Common myeloid progenitor, CD34-positive (primary cell): ENCODE measurements at regions not wholly inside any gene's neighbourhood (a gene's known extent, or its start where the extent isn't known, plus 50 kb on each side); places are given as distances from the start of the nearest gene placed in this dataset.
"Not testable (repeated sequence)": the region's sequence is repeated elsewhere in the genome, so short reads cannot be mapped to it uniquely, and the experiment has no call there.

ENCODE experiments used
- CTCF ChIA-PET: fragments of 350-600 bp; sonication (Branson Sonifier 250); formaldehyde crosslinking; loops from one replicate; lab custom pipeline; 2021; ENCODE audit warnings: antibody characterized with exemption; lab: Charles Lee
- POLR2A ChIA-PET: fragments of 350-600 bp; sonication (Branson Sonifier 250); formaldehyde crosslinking; loops from one replicate; lab custom pipeline; 2021; ENCODE audit warnings: antibody characterized with exemption; lab: Charles Lee
- DNase-seq, 3 donors: peaks; one replicate each; pipeline versions ENCODE4 v3.0.0 to v3.0.0-alpha.2; 2013
- H3K27ac ChIP-seq, 2 experiments: 1 replicate in 1 of 2; 2 replicates in 1 of 2; pipeline ENCODE4 v1.7.0; 2013; ENCODE audit warnings: inconsistent platforms in 2 of 2, low read length in 2 of 2, mild to moderate bottlenecking in 2 of 2, low read depth in 1 of 2, moderate library complexity in 1 of 2; ENCODE audit not compliant: severe bottlenecking in 2 of 2, insufficient read depth in 1 of 2, poor library complexity in 1 of 2
- H3K27me3 ChIP-seq, 5 experiments: replicated peaks in 2 of 5; 1 replicate in 3 of 5; 2 replicates in 2 of 5; pipeline versions ENCODE4 v1.6.1 to v1.7.0; 2013; ENCODE audit warnings: low read length in 4 of 5, mild to moderate bottlenecking in 2 of 5, moderate library complexity in 2 of 5, inconsistent platforms in 1 of 5; ENCODE audit not compliant: insufficient read depth in 5 of 5, control insufficient read depth in 4 of 5
- H3K36me3 ChIP-seq, 4 experiments: 1 replicate in 2 of 4; 2 replicates in 2 of 4; pipeline versions ENCODE4 v1.6.1 to v1.7.0; 2013; ENCODE audit warnings: low read length in 3 of 4, control low read depth in 1 of 4, mild to moderate bottlenecking in 1 of 4; ENCODE audit not compliant: control insufficient read depth in 4 of 4, insufficient read depth in 4 of 4
- H3K4me1 ChIP-seq, 4 experiments: 1 replicate in 3 of 4; 2 replicates in 1 of 4; pipeline versions ENCODE4 v1.6.1 to v1.7.1; 2013; ENCODE audit warnings: low read length in 3 of 4, mild to moderate bottlenecking in 3 of 4, control low read depth in 1 of 4, inconsistent platforms in 1 of 4, moderate library complexity in 1 of 4; ENCODE audit not compliant: control insufficient read depth in 4 of 4, insufficient read depth in 4 of 4; ENCODE audit errors: control extremely low read depth in 1 of 4
- H3K4me3 ChIP-seq, 7 experiments: 1 replicate in 4 of 7; 2 replicates in 3 of 7; pipeline versions ENCODE4 v1.5.1 to v1.7.0; 2013; ENCODE audit warnings: mild to moderate bottlenecking in 7 of 7, low read length in 6 of 7, moderate library complexity in 6 of 7, inconsistent platforms in 2 of 7, low read depth in 2 of 7, control low read depth in 1 of 7; ENCODE audit not compliant: insufficient read depth in 4 of 7, control insufficient read depth in 1 of 7; ENCODE audit errors: extremely low read depth in 1 of 7
- H3K9me3 ChIP-seq, 5 experiments: 1 replicate in 4 of 5; 2 replicates in 1 of 5; pipeline versions ENCODE4 v1.6.1 to v1.7.1; 2013; ENCODE audit warnings: low read length in 4 of 5, mild to moderate bottlenecking in 2 of 5, inconsistent platforms in 1 of 5, low read depth in 1 of 5, moderate library complexity in 1 of 5; ENCODE audit not compliant: control insufficient read depth in 4 of 5, insufficient read depth in 2 of 5; ENCODE audit errors: control extremely low read depth in 1 of 5
- WGBS: methylation state at CpG from one replicate; pipeline ENCODE4 v1.1.5; 2013; ENCODE audit not compliant: insufficient coverage; 5-methylcytosine and 5-hydroxymethylcytosine counted together

- Histone ChIP-seq H3K4me1 (no peaks in the 10 kb centered on the region), H3K36me3 (no peaks in the 10 kb centered on the region), H3K27me3 (no peaks in the 10 kb centered on the region), H3K27ac (no peak overlapping the region), H3K9me3 (peaks cover 0 to 21% (median 4%) of the 10 kb centered on the region in 5 experiments), H3K4me3 (no peak overlapping the region)
- no peak for DNase-seq
- CTCF ChIA-PET = no interaction called here
- POLR2A ChIA-PET = no interaction called here
- 90% methylated on average over 2 of the region's 2 CpGs for WGBS
Measured at GRCh38 chr11:129538323-129538722, 162.7 kb downstream of the BARX2 start.

- DNase-seq = no peak
- WGBS = 100% methylated on average over 1 of the region's 3 CpGs
- no peaks in the 10 kb centered on the region for H3K4me1 ChIP-seq
- no peak overlapping the region for H3K4me3 ChIP-seq
- peaks cover 0 to 10% (median 0%) of the 10 kb centered on the region in 5 experiments for H3K9me3 ChIP-seq
- CTCF ChIA-PET = no interaction called here
- H3K27me3 ChIP-seq = no peaks in the 10 kb centered on the region
- no peak overlapping the region for H3K27ac ChIP-seq
- no peaks in the 10 kb centered on the region for H3K36me3 ChIP-seq
- POLR2A ChIA-PET = no interaction called here
Measured at GRCh38 chr11:129543515-129544290, 168.1 kb downstream of the BARX2 start.

GRCh38 chr11:129544691-129545090 lies 169.0 kb downstream of the BARX2 start:
- Histone ChIP-seq H3K27ac (no peak overlapping the region), H3K36me3 (no peaks in the 10 kb centered on the region), H3K27me3 (no peaks in the 10 kb centered on the region), H3K9me3 (peaks cover 0 to 11% (median 1%) of the 10 kb centered on the region in 5 experiments), H3K4me1 (no peaks in the 10 kb centered on the region), H3K4me3 (no peak overlapping the region)
- ChIA-PET CTCF (no interaction called here), POLR2A (no interaction called here)
- 67% methylated on average over 1 of the region's 1 CpG for WGBS
- DNase-seq = no peak

GRCh38 chr11:129546266-129546665 lies 170.6 kb downstream of the BARX2 start:
- no peaks in the 10 kb centered on the region for H3K4me1 ChIP-seq
- WGBS = 83% methylated on average over 3 of the region's 4 CpGs
- DNase-seq = no peak
- no peak overlapping the region for H3K27ac ChIP-seq
- no peak overlapping the region for H3K4me3 ChIP-seq
- ChIA-PET CTCF (no interaction called here), POLR2A (no interaction called here)
- H3K36me3 ChIP-seq = no peaks in the 10 kb centered on the region
- H3K27me3 ChIP-seq = no peaks in the 10 kb centered on the region
- H3K9me3 ChIP-seq = peaks cover 0 to 22% (median 5%) of the 10 kb centered on the region in 5 experiments

GRCh38 chr11:129557421-129557820 lies 181.8 kb downstream of the BARX2 start:
- no peaks in the 10 kb centered on the region for H3K4me1 ChIP-seq
- H3K36me3 ChIP-seq = no peaks in the 10 kb centered on the region
- H3K27me3 ChIP-seq = peaks cover 0 to 3% (median 0%) of the 10 kb centered on the region in 5 experiments
- H3K27ac ChIP-seq = no peak overlapping the region
- peaks cover 0 to 7% (median 1%) of the 10 kb centered on the region in 5 experiments for H3K9me3 ChIP-seq
- no peak for DNase-seq
- CTCF ChIA-PET = interaction anchor here (1.2 kb wide), 1 partner anchor 138 kb away, joined by 3 read pairs; no protein-coding TSS in a partner anchor
- POLR2A ChIA-PET = no interaction called here
- no peak overlapping the region for H3K4me3 ChIP-seq
- WGBS = 85% methylated on average over 4 of the region's 4 CpGs

- H3K4me1 ChIP-seq = no peaks in the 10 kb centered on the region
- ChIA-PET CTCF (no interaction called here), POLR2A (no interaction called here)
- no peak for DNase-seq
- peaks cover 1 to 7% (median 5%) of the 10 kb centered on the region in 5 experiments for H3K9me3 ChIP-seq
- H3K27me3 ChIP-seq = no peaks in the 10 kb centered on the region
- H3K4me3 ChIP-seq = no peak overlapping the region
- WGBS = 92% methylated on average over 2 of the region's 3 CpGs
- H3K27ac ChIP-seq = no peak overlapping the region
- no peaks in the 10 kb centered on the region for H3K36me3 ChIP-seq
Measured at GRCh38 chr11:129569007-129569406, 193.4 kb downstream of the BARX2 start.

- H3K9me3 ChIP-seq = peaks cover 1 to 14% (median 10%) of the 10 kb centered on the region in 5 experiments
- H3K4me1 ChIP-seq, H3K36me3 ChIP-seq, DNase-seq, H3K27me3 ChIP-seq, H3K4me3 ChIP-seq, POLR2A ChIA-PET, H3K27ac ChIP-seq: not testable (repeated sequence)
- WGBS = over 99% methylated on average over 7 of the region's 8 CpGs
- CTCF ChIA-PET = interaction anchor here (0.6 kb wide), 1 partner anchor 852 kb away, joined by 3 read pairs; no protein-coding TSS in a partner anchor
Measured at GRCh38 chr11:129572667-129573066, 197.0 kb downstream of the BARX2 start.
